Neural cell (in vitro differentiated cells): ENCODE measurements at regions not wholly inside any gene's neighbourhood (a gene's known extent, or its start where the extent isn't known, plus 50 kb on each side); places are given as distances from the start of the nearest gene placed in this dataset.

Experiments
- CTCF ChIP-seq: fragments of 450-650 bp; IDR thresholded peaks from 2 replicates; pipeline ENCODE4 v1.5.1; 2014; ENCODE audit warnings: antibody characterized with exemption, mild to moderate bottlenecking, moderate library complexity; ENCODE audit not compliant: poor library complexity, severe bottlenecking
- EP300 ChIP-seq: fragments of 450-650 bp; conservative IDR thresholded peaks from 2 replicates; pipeline ENCODE4 v1.6.1; 2014; ENCODE audit warnings: antibody characterized with exemption, mild to moderate bottlenecking, moderate library complexity; ENCODE audit not compliant: poor library complexity, severe bottlenecking
- EZH2 ChIP-seq: fragments of 200-600, 300-800 bp; shearing (Covaris generic), sonication (generic); IDR thresholded peaks from 2 replicates; pipeline ENCODE4 v1.6.1; 2014; ENCODE audit warnings: antibody characterized with exemption, low read length, borderline replicate concordance, mild to moderate bottlenecking; ENCODE audit not compliant: insufficient read depth, poor library complexity, severe bottlenecking
- MXI1 ChIP-seq: fragments of 450-650 bp; conservative IDR thresholded peaks from 2 replicates; pipeline ENCODE4 v1.6.1; 2014; ENCODE audit warnings: antibody characterized with exemption, mild to moderate bottlenecking; ENCODE audit not compliant: poor library complexity, severe bottlenecking
- POLR2AphosphoS5 ChIP-seq: IDR thresholded peaks from 2 replicates; pipeline ENCODE4 v1.6.1; 2012
- RAD21 ChIP-seq: fragments of 450-650 bp; conservative IDR thresholded peaks from 2 replicates; pipeline ENCODE4 v1.6.1; 2014; ENCODE audit warnings: antibody characterized with exemption, mild to moderate bottlenecking, moderate library complexity
- REST ChIP-seq: IDR thresholded peaks from 2 replicates; pipeline ENCODE4 v1.6.1; 2012; ENCODE audit warnings: borderline replicate concordance
- SMC3 ChIP-seq: fragments of 450-650 bp; conservative IDR thresholded peaks from 2 replicates; pipeline ENCODE4 v1.6.1; 2014; ENCODE audit warnings: antibody characterized with exemption, mild to moderate bottlenecking, moderate library complexity; ENCODE audit not compliant: poor library complexity
- TAF1 ChIP-seq: IDR thresholded peaks from 2 replicates; pipeline ENCODE4 v1.6.1; 2012; ENCODE audit warnings: low read depth

- TF ChIP-seq MXI1, result no peak
- no peak for TF ChIP-seq REST
- TF ChIP-seq EP300, result no peak
- TF ChIP-seq POLR2AphosphoS5, result no peak
- TF ChIP-seq CTCF, result no peak
- TF ChIP-seq EZH2, result no peak
- no peak for TF ChIP-seq TAF1
- TF ChIP-seq RAD21, result no peak
- TF ChIP-seq SMC3, result no peak
Measured at GRCh38 chr17:62307196-62307595, 73.2 kb upstream of the EFCAB3 start.
